HG03139 (cell line): ENCODE measurements at regions not wholly inside any gene's neighbourhood (a gene's known extent, or its start where the extent isn't known, plus 50 kb on each side); places are given as distances from the start of the nearest gene placed in this dataset.
"Not testable (repeated sequence)": the region's sequence is repeated elsewhere in the genome, so short reads cannot be mapped to it uniquely, and the experiment has no call there.

Source experiments
- ATAC-seq: cut with Tn5 transposase; IDR thresholded peaks from one replicate; pipeline ENCODE4 v1.9.1; 2021; ENCODE audit not compliant: unreplicated experiment

DNA sequence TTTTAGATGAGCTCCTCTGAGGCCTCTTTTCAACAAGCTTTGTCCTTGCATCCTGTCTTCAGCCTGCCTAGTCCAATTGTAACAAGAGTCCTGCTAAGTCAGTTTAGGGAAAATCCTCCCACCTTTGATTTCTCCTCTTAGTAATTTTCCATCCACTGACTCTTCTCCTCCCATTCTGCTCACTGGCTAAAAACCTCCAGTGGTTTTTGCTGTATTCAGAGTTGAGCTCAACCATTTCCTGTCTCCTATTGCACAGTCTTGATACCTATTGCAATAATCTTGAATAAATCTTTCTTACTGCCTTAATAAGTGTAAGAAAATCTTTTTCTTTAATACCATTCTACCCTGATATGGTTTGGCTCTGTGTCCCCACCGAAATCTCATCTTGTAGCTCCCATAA lies 117.8 kb upstream of the ENPP6 start:
- no peak for ATAC-seq

DNA sequence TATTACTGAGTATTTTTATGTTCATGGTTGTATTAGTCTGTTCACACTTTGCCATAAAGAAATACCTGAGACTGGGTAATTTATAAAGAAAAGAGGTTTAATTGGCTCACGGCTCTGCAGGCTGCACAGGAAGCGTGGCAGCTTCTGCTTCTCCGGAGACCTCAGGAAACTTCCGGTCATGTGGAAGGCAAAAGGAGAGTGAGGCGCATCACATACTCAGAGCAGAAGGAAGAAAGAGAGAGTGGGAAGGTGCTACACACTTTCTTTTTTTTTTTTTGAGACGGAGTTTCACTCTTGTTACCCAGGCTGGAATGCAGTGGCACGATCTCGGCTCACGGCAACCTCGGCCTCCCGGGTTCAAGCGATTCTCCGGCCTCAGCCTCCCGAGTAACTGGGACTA lies 115.8 kb upstream of the ENPP6 start:
- not testable (repeated sequence) for ATAC-seq

- ATAC-seq: no peak
These were observed 113.8 kb upstream of the ENPP6 start for GRCh38 chr4:184331268-184331995.

GRCh38 chr4:184330517-184331094 lies 112.9 kb upstream of the ENPP6 start:
- not testable (repeated sequence) for ATAC-seq

DNA sequence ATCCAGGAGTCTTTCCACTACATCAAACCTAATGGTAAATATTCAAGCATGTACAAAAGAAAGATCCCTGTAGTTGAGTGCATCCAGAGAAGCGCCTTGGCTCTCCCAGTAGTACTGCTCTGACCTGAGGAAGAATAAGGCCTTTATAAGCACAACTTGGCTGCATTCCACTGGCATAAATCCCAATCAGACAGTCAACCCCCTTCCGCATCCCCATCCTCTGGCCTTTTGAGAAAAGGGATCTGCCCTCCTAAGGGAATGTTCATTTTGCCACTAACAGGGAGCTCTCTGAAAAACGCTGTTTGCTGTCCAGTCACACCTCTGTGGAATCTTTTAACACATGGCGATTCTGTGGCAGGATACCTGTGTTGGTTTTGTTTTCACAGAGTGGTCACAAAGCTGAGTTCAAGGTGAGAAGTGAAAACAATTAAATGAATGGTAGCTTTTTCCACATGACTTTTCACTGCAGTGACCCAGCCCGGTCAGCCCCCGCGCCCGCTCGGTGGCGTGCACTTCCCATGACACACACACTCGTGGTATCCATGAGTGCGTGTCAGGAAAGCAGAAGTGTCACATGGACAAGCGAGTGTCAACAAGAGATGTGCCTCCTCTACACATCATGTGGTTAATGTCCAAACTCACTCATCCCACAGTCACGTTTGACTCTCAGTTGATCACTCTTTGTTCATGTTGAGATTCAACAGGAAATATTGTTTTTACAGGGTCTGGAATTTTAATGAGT lies 112.2 kb upstream of the ENPP6 start:
- ATAC-seq: peak; percentile 49

DNA sequence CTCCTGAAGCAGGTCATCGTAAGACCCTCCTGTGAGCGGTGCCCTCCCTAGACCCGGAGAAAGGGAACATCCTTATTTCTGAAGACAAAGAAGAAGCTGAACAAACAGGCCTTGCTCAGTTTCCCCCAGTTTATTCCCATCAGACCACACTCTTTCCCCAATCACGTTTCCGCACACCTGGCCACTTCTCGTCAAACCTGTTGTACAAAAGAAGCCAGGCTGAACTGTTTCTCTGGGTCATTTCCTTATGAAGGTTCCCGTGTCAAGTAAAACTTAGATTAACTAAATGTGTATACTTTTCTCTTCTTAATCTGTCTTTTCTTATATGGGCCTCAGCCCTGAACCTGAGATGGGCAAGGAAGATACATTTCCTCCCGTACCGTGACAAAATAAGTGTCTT lies 111.6 kb upstream of the ENPP6 start:
- no peak for ATAC-seq

GRCh38 chr4:184328022-184328736 lies 110.5 kb upstream of the ENPP6 start:
- ATAC-seq: peak; percentile 62

DNA sequence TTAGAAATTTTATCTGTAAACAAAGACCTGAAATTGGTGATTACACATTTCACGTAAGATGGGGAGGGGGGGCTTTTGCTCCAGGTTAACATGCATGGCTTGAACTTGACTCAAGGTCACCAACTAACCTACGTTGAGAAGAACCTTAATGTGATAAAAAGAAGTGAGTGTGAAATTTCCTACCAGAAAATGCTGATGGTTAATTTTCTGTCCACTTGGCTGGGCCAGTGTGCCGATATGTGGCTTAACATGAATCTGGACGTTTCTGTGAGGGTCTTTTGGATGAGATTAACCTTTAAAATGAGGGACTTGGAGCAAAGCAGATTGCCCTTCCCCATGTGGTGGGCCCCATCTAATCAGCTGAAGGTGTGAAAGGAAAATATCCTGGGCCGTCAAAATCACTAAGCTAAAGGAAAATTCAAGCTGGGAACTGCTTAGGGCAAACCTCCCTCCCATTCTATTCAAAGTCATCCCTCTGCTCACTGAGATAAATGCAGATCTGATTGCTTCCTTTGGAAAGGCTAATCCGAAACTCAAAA lies 107.3 kb upstream of the ENPP6 start:
- ATAC-seq: no peak

DNA sequence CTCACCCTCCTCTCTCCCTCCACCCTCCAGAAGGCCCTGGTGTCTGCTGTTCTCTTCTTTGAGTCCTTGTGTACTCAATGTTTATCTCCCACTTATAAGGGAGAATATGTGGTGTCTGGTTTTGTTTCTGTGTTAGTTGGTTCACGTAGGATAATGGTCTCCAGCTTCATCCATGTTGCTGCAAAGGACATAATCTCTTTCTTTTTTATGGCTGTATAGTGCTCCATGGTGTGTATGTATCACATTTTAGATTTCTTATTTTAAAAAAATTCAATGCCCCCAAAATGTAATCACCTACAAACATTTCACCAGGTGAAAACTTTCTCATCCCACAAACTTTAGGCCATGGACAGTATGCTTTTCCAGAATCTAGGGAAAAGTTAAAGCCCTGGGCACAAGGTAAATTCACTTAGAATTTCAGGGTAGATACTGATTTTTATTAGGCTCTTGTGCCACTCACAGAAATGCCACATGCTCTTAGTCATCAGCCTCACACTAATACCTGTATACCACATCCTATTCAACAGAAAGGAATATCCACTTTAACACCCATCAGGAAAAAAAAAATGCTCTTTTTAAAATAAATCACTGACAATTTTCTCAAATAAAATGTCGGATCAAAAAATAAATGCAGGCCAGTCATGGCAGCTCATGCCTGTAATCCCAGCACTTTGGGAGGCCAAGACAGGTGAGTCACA lies 104.8 kb upstream of the ENPP6 start:
- no peak for ATAC-seq

- ATAC-seq: no peak
These were observed 103.0 kb upstream of the ENPP6 start for GRCh38 chr4:184320631-184321030.

DNA sequence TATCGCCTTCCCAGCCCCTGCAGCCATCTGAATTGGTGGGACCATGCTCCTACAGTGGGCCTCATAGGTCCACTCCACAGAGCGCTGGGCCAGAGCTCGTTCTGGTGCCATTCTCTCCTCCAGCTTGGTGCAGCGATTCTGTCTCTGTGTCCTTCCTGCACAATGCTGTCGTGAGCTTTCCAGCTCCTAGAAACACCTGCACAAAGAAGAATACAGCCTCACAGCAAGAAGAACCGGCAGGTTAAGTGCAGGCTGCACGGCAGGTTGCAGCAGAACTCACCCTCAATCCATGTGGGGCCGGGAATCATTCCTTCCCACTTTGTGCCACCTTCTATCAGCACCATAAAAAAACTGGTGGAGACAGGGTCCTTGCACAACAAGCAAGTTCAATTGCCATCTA lies 101.2 kb upstream of the ENPP6 start:
- ATAC-seq: no peak

- no peak for ATAC-seq
These were observed 99.7 kb upstream of the ENPP6 start for GRCh38 chr4:184317234-184317918.

DNA sequence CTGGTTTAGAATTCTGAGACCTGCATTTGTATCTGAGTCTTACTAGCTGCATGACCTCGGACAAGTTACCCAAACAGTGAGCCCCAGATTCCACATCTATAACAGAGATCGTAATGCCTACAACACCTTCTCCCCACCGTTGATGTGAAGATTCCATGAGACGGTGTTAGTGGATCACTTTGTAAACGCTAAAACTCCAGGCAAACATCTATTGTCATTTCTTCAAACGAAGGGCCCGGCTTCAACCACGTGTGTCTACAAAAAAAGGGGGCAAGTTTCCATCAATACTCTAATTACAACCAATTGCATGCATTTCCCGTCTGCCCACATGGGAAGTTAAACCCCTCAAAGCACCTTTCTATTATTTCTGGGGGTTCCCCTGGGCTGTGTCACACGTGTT lies 99.1 kb upstream of the ENPP6 start:
- no peak for ATAC-seq

DNA sequence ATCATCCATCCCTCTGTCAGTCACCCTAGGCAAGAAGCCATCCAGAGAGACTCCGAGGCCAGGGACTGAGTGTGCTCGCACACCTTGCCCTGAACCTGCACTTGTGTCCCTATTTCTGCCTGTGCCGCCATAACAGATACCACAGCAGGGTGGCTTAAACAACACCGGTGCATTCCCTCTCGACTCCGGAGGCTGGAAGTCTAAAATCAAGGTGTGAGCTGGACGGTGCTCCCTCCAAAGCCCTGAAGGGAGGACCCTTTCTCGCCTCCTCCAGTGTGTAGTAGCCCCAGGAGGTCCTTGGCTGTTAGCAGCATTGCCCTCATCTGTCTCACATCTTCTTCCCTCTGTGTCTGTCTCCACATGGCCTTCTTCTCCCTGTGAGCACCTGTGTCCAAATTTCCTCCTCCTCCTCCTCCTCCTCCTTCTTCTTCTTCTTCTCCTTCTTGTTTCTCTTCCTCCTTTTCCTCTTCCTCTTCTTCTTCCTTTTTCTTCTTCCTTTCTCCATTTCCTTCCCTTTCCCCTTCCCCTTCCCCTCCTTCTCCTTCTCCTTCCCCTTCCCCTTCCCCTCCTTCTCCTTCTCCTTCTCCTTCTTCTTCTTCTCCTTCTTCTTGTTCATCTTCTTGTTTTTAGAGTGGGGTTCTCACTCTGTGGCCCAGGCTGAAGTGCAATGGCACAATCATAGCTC lies 98.1 kb upstream of the ENPP6 start:
- ATAC-seq: no peak

DNA sequence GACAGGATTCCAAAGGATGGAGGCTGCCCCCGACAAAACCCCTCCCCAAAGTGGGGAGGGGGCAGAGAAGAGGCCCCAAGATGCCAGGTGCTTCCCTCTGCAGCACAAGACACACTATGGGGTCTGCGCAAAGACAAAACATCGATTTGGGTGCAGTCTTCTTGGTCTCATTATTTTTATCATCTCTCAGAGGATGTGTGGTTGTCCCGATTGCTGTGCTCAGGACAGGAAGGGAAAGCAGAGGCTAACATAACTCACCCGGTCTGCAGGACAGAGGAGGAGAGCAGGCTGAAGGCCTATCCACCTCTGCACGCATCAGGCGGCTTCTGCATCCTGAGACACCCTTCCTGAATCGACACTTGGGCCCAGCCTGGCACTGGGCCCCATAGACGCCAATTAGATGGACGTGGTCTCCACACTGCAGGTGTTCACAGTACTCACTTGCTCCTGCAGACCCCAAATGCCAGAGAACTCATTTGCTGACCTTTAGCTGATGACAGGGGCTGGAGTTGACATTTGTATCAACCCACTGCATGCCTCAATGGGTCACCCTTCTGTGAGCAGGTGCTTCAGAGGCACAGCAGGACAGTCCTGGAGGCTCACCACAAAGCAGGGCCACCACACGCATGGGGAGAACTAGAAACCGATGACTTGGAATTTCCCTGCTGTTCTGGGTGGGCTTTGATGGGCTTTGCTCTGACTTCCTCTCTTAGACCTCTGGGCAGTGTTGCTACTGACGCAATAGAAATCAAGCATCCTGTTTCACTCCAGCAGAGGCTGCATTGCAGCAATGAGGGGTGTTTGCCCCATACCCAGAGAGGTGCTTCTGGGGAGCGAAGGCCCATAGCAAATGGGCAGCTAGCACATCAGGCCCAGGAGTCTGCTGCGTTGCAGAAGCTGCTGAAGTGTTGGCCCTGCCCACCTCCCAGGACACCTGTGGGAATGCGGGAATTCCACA lies 96.3 kb upstream of the ENPP6 start:
- ATAC-seq: peak; percentile 63

GRCh38 chr4:184313058-184313581 lies 95.4 kb upstream of the ENPP6 start:
- ATAC-seq: no peak

DNA sequence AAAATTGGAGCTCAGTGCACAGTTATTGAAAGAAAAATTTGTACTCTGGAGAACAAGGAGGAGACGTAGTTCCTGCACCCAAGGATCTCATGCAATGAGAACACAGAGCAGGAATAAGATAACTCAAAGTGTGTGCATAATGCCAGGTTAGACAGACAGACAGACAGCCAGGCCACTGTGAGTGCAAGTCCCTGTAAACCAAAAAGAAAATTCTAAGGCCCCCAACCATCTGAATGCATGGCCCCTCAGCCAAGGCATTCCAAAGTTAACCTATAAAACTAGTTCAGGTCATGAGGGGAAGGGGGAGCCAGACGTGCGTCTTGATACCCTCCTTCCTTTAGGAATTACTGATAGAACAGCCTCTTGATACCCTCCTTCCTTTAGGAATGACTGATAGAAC lies 94.5 kb upstream of the ENPP6 start:
- ATAC-seq: no peak
